RWPE2 (cell line): ENCODE measurements at regions not wholly inside any gene's neighbourhood (a gene's known extent, or its start where the extent isn't known, plus 50 kb on each side); places are given as distances from the start of the nearest gene placed in this dataset.

Source experiments
- ATAC-seq: fragments of 200-7000 bp; cut with Tn5 transposase; 3 replicates; pipeline ENCODE4 v1.9.1; 2021; ENCODE audit warnings: low read depth
- DNase-seq: peaks from one replicate; pipeline ENCODE4 v3.0.0-alpha.2; 2020; ENCODE audit warnings: low spot score
- H3K27ac ChIP-seq: fragments of 450-650 bp; 2 replicates; pipeline ENCODE4 v1.5.1; 2017; ENCODE audit warnings: mild to moderate bottlenecking; ENCODE audit not compliant: poor library complexity, severe bottlenecking
- H3K27me3 ChIP-seq: fragments of 250-450 bp; sonication (Bioruptor Pico); 2 replicates; pipeline ENCODE4 v1.5.1; 2021; ENCODE audit warnings: mild to moderate bottlenecking, moderate library complexity; ENCODE audit not compliant: insufficient read depth, poor library complexity, severe bottlenecking
- H3K36me3 ChIP-seq: fragments of 250-450 bp; sonication (Bioruptor Pico); 2 replicates; pipeline ENCODE4 v1.5.1; 2020; ENCODE audit warnings: low read depth, mild to moderate bottlenecking, moderate library complexity
- H3K4me1 ChIP-seq: fragments of 250-450 bp; sonication (Bioruptor Pico); 2 replicates; pipeline ENCODE4 v1.5.1; 2021; ENCODE audit warnings: mild to moderate bottlenecking, moderate library complexity; ENCODE audit not compliant: insufficient read depth, poor library complexity, severe bottlenecking
- H3K4me3 ChIP-seq: fragments of 250-450 bp; sonication (Bioruptor Pico); 2 replicates; pipeline ENCODE4 v1.5.1; 2021; ENCODE audit warnings: mild to moderate bottlenecking, moderate library complexity; ENCODE audit not compliant: severe bottlenecking
- H3K9me3 ChIP-seq: fragments of 250-450 bp; sonication (Bioruptor Pico); 2 replicates; pipeline ENCODE4 v1.5.1; 2021; ENCODE audit warnings: mild to moderate bottlenecking, moderate library complexity; ENCODE audit not compliant: severe bottlenecking
- TF ChIP-seq, protein P1 (sequence below): fragments of 450-650 bp; IDR thresholded peaks from one replicate; pipeline ENCODE4 v1.5.1; 2017; ENCODE audit warnings: mild to moderate bottlenecking, moderate library complexity; ENCODE audit not compliant: poor library complexity, severe bottlenecking

DNA sequence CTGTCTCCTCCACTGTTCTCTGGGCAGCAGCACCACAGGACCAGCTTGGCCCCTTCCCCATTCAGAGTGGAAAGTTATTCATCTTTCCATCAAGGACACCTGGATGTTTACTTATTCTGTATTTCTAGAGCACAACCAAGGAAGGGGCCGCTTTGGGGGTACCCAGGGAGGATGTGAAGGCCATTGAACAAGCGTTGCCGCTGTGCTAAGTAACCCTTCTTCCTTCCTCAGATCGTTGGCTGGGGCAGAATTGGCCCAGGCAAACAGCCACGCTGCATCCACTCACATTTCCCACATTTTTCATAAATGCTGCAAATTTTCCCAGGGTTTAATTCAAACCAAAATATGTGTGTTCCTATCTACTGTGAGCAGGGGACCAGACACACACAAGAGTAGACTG, 76.2 kb upstream of the NPAS2 start:
- DNase-seq (no peak), ATAC-seq (no peak)
- Histone ChIP-seq H3K9me3 (no peaks in the 10 kb centered on the region), H3K36me3 (no peaks in the 10 kb centered on the region), H3K4me1 (peaks cover 29% of the 10 kb centered on the region), H3K27ac (no peak overlapping the region), H3K27me3 (no peaks in the 10 kb centered on the region), H3K4me3 (no peak overlapping the region)
- TF ChIP-seq, protein P1, sequence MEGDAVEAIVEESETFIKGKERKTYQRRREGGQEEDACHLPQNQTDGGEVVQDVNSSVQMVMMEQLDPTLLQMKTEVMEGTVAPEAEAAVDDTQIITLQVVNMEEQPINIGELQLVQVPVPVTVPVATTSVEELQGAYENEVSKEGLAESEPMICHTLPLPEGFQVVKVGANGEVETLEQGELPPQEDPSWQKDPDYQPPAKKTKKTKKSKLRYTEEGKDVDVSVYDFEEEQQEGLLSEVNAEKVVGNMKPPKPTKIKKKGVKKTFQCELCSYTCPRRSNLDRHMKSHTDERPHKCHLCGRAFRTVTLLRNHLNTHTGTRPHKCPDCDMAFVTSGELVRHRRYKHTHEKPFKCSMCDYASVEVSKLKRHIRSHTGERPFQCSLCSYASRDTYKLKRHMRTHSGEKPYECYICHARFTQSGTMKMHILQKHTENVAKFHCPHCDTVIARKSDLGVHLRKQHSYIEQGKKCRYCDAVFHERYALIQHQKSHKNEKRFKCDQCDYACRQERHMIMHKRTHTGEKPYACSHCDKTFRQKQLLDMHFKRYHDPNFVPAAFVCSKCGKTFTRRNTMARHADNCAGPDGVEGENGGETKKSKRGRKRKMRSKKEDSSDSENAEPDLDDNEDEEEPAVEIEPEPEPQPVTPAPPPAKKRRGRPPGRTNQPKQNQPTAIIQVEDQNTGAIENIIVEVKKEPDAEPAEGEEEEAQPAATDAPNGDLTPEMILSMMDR = no peak

DNA sequence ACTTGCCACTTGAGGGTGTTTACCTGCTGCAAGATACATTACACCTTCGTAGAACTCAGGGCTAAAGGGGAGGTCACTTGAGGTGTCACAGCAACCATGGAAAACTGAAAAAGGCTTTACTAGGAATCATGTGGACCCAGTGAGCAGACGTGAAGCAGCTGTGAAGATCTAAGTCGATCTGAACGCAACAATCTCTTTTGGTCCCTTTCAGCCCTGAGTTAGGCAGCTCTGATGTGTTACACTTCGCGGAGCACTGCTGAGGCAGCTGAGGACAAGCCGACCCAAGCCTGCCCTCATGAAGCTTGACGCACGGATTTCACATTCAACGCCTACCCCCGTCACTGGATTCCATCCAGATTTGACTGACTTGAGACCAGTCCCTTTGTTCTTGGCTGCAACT, 75.8 kb upstream of the NPAS2 start:
- ATAC-seq = no peak
- Histone ChIP-seq H3K27me3 (no peaks in the 10 kb centered on the region), H3K4me3 (no peak overlapping the region), H3K4me1 (peaks cover 29% of the 10 kb centered on the region), H3K9me3 (no peaks in the 10 kb centered on the region), H3K36me3 (no peaks in the 10 kb centered on the region), H3K27ac (no peak overlapping the region)
- no peak for DNase-seq
- TF ChIP-seq, protein P1 = no peak

DNA sequence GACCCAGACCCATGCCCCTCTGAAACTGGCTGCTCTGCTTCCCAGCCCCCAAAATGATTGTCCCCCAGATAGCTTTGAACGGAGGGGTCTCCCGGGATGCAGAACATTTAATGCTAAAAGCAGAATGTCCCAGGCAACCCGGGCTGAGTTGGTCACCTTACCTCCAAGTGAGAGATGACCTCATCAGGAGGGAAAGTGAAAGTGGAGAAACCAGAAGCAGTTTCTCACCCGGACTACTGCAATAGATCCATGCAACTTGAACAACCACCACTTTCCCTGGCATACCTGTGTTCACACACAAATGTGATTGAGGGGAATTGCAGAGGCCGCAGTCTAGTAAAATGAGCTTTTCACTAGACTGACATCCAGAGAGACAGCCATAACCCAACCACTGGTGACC, 75.3 kb upstream of the NPAS2 start:
- Histone ChIP-seq H3K27ac (no peak overlapping the region), H3K4me3 (no peak overlapping the region), H3K9me3 (no peaks in the 10 kb centered on the region), H3K36me3 (no peaks in the 10 kb centered on the region), H3K27me3 (no peaks in the 10 kb centered on the region), H3K4me1 (peaks cover 27% of the 10 kb centered on the region)
- TF ChIP-seq, protein P1 = no peak
- ATAC-seq = no peak
- DNase-seq = no peak

DNA sequence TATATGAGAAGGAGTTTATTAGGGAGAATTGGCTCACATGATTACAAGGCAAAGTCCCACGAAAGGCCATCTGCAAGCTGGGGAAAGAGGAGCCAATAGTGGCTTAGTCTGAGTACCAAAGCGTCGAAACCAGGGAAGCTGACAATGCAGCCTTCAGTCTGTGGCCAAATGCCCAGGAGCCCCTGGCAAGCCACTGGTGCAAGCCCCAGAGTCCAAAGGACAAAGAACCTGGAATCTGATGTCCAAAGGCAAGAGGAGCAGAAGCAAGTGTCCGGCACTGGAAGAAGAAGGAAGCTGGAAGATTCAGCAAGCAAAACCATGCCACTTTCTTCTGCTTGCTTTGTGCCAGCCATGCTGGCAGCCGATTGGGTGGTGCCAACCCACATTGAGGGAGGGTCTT, 74.3 kb upstream of the NPAS2 start:
- Histone ChIP-seq H3K4me1 (peaks cover 17% of the 10 kb centered on the region), H3K27ac (no peak overlapping the region), H3K9me3 (no peaks in the 10 kb centered on the region), H3K4me3 (no peak overlapping the region), H3K36me3 (no peaks in the 10 kb centered on the region), H3K27me3 (no peaks in the 10 kb centered on the region)
- DNase-seq (no peak), ATAC-seq (no peak)
- TF ChIP-seq, protein P1 = no peak

DNA sequence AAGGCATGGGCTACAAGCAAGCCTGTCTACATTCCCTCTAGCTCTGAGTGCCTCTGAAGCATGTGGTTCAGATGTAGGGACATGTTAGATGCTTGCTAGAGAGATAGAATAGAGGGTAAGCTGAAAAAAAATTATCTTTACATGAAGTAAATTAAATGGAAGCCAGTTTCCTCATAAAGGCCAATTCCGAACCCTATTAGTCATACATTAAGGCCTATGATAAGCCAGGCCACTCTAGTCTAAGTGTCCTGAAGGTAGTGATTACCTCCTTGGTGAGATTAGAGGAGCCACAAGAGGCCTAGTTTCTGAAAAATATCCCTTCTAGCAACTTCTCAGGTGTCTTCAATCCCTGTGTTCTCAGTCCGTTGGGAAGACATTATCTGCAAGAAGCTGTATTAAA, 72.4 kb upstream of the NPAS2 start:
- H3K4me1 ChIP-seq = peaks cover 21% of the 10 kb centered on the region
- H3K36me3 ChIP-seq = no peaks in the 10 kb centered on the region
- H3K4me3 ChIP-seq = no peak overlapping the region
- H3K9me3 ChIP-seq = no peaks in the 10 kb centered on the region
- no peaks in the 10 kb centered on the region for H3K27me3 ChIP-seq
- ATAC-seq (no peak; the same call in 2 of the 3 replicates), DNase-seq (no peak)
- TF ChIP-seq, protein P1 = no peak
- no peak overlapping the region for H3K27ac ChIP-seq
